HepG2 (cell line): ENCODE measurements at regions not wholly inside any gene's neighbourhood (a gene's known extent, or its start where the extent isn't known, plus 50 kb on each side); places are given as distances from the start of the nearest gene placed in this dataset.

ENCODE experiments used
- ATAC-seq: fragments of 200-7000 bp; cut with Tn5 transposase; 3 replicates; pipeline ENCODE4 v1.9.1; 2020; ENCODE audit warnings: mild to moderate bottlenecking, moderate library complexity
- BruUV-seq: library from RNA; stranded (reverse); fragments of 400-500 nt; replicated peaks from 2 replicates; lab custom pipeline; 2021; lab: Mats Ljungman, UMichigan
- CTCF ChIA-PET: fragments of 300-600 bp; formaldehyde crosslinking; extraction: SDS; loops from one replicate; lab custom pipeline; 2021; ENCODE audit warnings: low total read pairs, inconsistent platforms, low intra/inter-chr PET ratio; lab: Yijun Ruan, JAX
- POLR2A ChIA-PET: fragments of 350-600 bp; sonication (Branson Sonifier 250); formaldehyde crosslinking; loops from one replicate; lab custom pipeline; 2020; ENCODE audit warnings: antibody characterized with exemption, inconsistent platforms; lab: Yijun Ruan, JAX
- DNase-seq: peaks from one replicate; pipeline ENCODE4 v3.0.0-alpha.2; 2015; ENCODE audit warnings: low spot score
- FAIRE-seq: peaks from 3 replicates; lab custom pipeline; 2011; peaks lifted over from hg19 to GRCh38; lab: Jason Lieb, UNC
- H2AFZ ChIP-seq: one replicate; pipeline ENCODE4 v1.6.1; 2011; ENCODE audit warnings: low read length, inconsistent platforms
- H3K27ac ChIP-seq: fragments of 300-600 bp; 3 replicates; pipeline ENCODE4 v1.8.0; 2011; ENCODE audit warnings: mixed run types, mild to moderate bottlenecking, mixed read lengths, low read length, inconsistent platforms; ENCODE audit not compliant: insufficient read depth; ENCODE audit errors: extremely low read length
- H3K27me3 ChIP-seq, 2 experiments: fragments of 200-600 bp in 1 of 2; 2 replicates in 1 of 2; 3 replicates in 1 of 2; pipeline versions ENCODE4 v1.6.0 to v1.8.0; 2011; ENCODE audit warnings: low read length in 2 of 2, mild to moderate bottlenecking in 2 of 2, moderate library complexity in 2 of 2, inconsistent platforms in 1 of 2; ENCODE audit not compliant: insufficient read depth in 2 of 2, control insufficient read depth in 1 of 2
- H3K36me3 ChIP-seq, 2 experiments: fragments of 200-600 bp in 1 of 2; replicated peaks in 1 of 2; 2 replicates in 1 of 2; 3 replicates in 1 of 2; pipeline versions ENCODE4 v1.5.1 to v1.8.0; 2011; ENCODE audit warnings: low read length in 2 of 2, inconsistent platforms in 1 of 2; ENCODE audit not compliant: insufficient read depth in 2 of 2, control insufficient read depth in 1 of 2
- H3K4me1 ChIP-seq: 2 replicates; pipeline ENCODE4 v1.5.1; 2012; ENCODE audit warnings: low read length, inconsistent platforms; ENCODE audit not compliant: insufficient read depth
- H3K4me2 ChIP-seq: 2 replicates; pipeline ENCODE4 v1.6.0; 2011; ENCODE audit warnings: low read depth, low read length, inconsistent platforms
- H3K4me3 ChIP-seq, 3 experiments: fragments of 200-600 bp in 1 of 3; sonication (generic), shearing (Covaris generic) in 1 of 3; replicated peaks in 1 of 3; 2 replicates each; pipeline ENCODE4 v1.5.1; 2011 to 2016; ENCODE audit warnings: low read length in 3 of 3, inconsistent platforms in 2 of 3, low read depth in 2 of 3, mild to moderate bottlenecking in 2 of 3, control low read depth in 1 of 3, mixed read lengths in 1 of 3; ENCODE audit not compliant: insufficient read depth in 1 of 3
- H3K79me2 ChIP-seq: one replicate; pipeline ENCODE4 v1.6.1; 2011; ENCODE audit warnings: low read length, inconsistent platforms; ENCODE audit not compliant: insufficient read depth
- H3K9ac ChIP-seq: 2 replicates; pipeline ENCODE4 v1.6.0; 2011; ENCODE audit warnings: mild to moderate bottlenecking, low read depth, low read length, inconsistent platforms; ENCODE audit not compliant: insufficient read depth
- H3K9me3 ChIP-seq: 2 replicates; pipeline ENCODE4 v1.5.1; 2012; ENCODE audit warnings: mild to moderate bottlenecking, low read length
- H4K20me1 ChIP-seq: 2 replicates; pipeline ENCODE4 v1.6.0; 2011; ENCODE audit warnings: inconsistent platforms, mild to moderate bottlenecking, low read length, moderate library complexity; ENCODE audit not compliant: insufficient read depth
- JARID2 ChIP-seq: sonication (generic); formaldehyde crosslinking; IDR thresholded peaks from 2 replicates; pipeline ENCODE4 v1.8.1; 2023; ENCODE audit warnings: missing genetic modification reagents, inconsistent platforms; ENCODE audit not compliant: insufficient replicate concordance
- KAT8 ChIP-seq: IDR thresholded peaks from 2 replicates; pipeline ENCODE4 v1.6.1; 2016; ENCODE audit warnings: missing genetic modification reagents, missing compliant biosample characterization
- MYPOP ChIP-seq: sonication (generic); formaldehyde crosslinking; IDR thresholded peaks from 2 replicates; pipeline ENCODE4 v1.8.1; 2023; ENCODE audit warnings: mild to moderate bottlenecking, moderate library complexity, missing genetic modification reagents
- NCOA1 ChIP-seq: sonication (generic); formaldehyde crosslinking; IDR thresholded peaks from 2 replicates; pipeline ENCODE4 v1.9.0; 2021; ENCODE audit warnings: missing genetic modification reagents
- TSC22D2 ChIP-seq: sonication (generic); formaldehyde crosslinking; IDR thresholded peaks from 2 replicates; pipeline ENCODE4 v1.5.1; 2020; ENCODE audit warnings: missing genetic modification reagents, mild to moderate bottlenecking, borderline replicate concordance
- WGBS: methylation state at CpG from one replicate; pipeline ENCODE4 v1.1.6; 2017; ENCODE audit warnings: low lambda C conversion rate; 5-methylcytosine and 5-hydroxymethylcytosine counted together
- in situ Hi-C: cut with HindIII; loops from 2 replicates; pipeline ENCODE4 v1.10.0; 2017; ENCODE audit warnings: low pct_unique_long_range_greater_than_20kb; ENCODE audit not compliant: extremely low pct_ligation_motif_present
- intact Hi-C: fragments of 100-400 bp; cut with micrococcal nuclease; formaldehyde crosslinking; loops from one replicate; pipeline ENCODE4 v1.10.0; 2022; ENCODE audit not compliant: unreplicated experiment
- TF ChIP-seq, protein P1 (sequence below): sonication (generic); formaldehyde crosslinking; IDR thresholded peaks from 2 replicates; pipeline ENCODE4 v1.5.0; 2020; ENCODE audit warnings: mild to moderate bottlenecking, missing genetic modification reagents
- TF ChIP-seq, protein P2 (sequence below): sonication (generic); formaldehyde crosslinking; IDR thresholded peaks from 2 replicates; pipeline ENCODE4 v1.5.0; 2020; ENCODE audit warnings: mild to moderate bottlenecking, missing genetic modification reagents

- in situ Hi-C loops (no loop called here), intact Hi-C loops (no loop called here)
- Histone ChIP-seq H3K79me2 (no peaks in the 10 kb centered on the region), H3K27ac (no peak overlapping the region), H3K9ac (no peak overlapping the region), H4K20me1 (no peaks in the 10 kb centered on the region), H3K4me1 (no peaks in the 10 kb centered on the region), H2AFZ (no peak overlapping the region), H3K4me2 (no peak overlapping the region), H3K27me3 (no peaks in the 10 kb centered on the region), H3K9me3 (no peaks in the 10 kb centered on the region), H3K4me3 (no peak overlapping the region), H3K36me3 (no peaks in the 10 kb centered on the region)
- ChIA-PET POLR2A (no interaction called here), CTCF (no interaction called here)
- FAIRE-seq (no peak), DNase-seq (no peak), ATAC-seq (no peak)
- no TSS peak for BruUV-seq
- no peak for TF ChIP-seq TSC22D2 (CRISPR knock-in tag)
- TF ChIP-seq MYPOP (CRISPR knock-in tag): no peak
- TF ChIP-seq NCOA1: no peak
- TF ChIP-seq, protein P1, sequence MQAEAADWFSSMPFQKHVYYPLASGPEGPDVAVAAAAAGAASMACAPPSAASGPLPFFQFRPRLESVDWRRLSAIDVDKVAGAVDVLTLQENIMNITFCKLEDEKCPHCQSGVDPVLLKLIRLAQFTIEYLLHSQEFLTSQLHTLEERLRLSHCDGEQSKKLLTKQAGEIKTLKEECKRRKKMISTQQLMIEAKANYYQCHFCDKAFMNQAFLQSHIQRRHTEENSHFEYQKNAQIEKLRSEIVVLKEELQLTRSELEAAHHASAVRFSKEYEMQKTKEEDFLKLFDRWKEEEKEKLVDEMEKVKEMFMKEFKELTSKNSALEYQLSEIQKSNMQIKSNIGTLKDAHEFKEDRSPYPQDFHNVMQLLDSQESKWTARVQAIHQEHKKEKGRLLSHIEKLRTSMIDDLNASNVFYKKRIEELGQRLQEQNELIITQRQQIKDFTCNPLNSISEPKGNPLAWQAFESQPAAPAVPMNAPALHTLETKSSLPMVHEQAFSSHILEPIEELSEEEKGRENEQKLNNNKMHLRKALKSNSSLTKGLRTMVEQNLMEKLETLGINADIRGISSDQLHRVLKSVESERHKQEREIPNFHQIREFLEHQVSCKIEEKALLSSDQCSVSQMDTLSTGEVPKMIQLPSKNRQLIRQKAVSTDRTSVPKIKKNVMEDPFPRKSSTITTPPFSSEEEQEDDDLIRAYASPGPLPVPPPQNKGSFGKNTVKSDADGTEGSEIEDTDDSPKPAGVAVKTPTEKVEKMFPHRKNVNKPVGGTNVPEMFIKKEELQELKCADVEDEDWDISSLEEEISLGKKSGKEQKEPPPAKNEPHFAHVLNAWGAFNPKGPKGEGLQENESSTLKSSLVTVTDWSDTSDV (CRISPR knock-in tag): no peak
- TF ChIP-seq KAT8 (CRISPR knock-in tag): no peak
- TF ChIP-seq JARID2 (CRISPR knock-in tag): no peak
- TF ChIP-seq, protein P2, sequence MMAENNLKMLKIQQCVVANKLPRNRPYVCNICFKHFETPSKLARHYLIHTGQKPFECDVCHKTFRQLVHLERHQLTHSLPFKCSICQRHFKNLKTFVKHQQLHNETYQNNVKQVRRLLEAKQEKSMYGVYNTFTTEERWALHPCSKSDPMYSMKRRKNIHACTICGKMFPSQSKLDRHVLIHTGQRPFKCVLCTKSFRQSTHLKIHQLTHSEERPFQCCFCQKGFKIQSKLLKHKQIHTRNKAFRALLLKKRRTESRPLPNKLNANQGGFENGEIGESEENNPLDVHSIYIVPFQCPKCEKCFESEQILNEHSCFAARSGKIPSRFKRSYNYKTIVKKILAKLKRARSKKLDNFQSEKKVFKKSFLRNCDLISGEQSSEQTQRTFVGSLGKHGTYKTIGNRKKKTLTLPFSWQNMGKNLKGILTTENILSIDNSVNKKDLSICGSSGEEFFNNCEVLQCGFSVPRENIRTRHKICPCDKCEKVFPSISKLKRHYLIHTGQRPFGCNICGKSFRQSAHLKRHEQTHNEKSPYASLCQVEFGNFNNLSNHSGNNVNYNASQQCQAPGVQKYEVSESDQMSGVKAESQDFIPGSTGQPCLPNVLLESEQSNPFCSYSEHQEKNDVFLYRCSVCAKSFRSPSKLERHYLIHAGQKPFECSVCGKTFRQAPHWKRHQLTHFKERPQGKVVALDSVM (CRISPR knock-in tag): no peak
- 3% methylated on average over 2 of the region's 2 CpGs for WGBS
Observed at GRCh38 chr15:49718234-49718633, 97.4 kb downstream of the DTWD1 start.
